Cardiac muscle cell (in vitro differentiated cells and primary cell): ENCODE measurements at regions not wholly inside any gene's neighbourhood (a gene's known extent, or its start where the extent isn't known, plus 50 kb on each side); places are given as distances from the start of the nearest gene placed in this dataset.

ENCODE experiments used
- DNase-seq, 2 donors: peaks; one replicate each; pipeline versions ENCODE4 v3.0.0 to v3.0.0-alpha.2; 2010 to 2017; ENCODE audit warnings: low read depth in 1 of 2, low spot score in 1 of 2
- H3K27ac ChIP-seq: fragments of 200-600 bp; sonication (generic); 2 replicates; pipeline ENCODE4 v1.5.1; 2016
- H3K27me3 ChIP-seq: fragments of 200-600 bp; sonication (generic); 2 replicates; pipeline ENCODE4 v1.6.0; 2016; ENCODE audit warnings: control low read depth
- H3K36me3 ChIP-seq: fragments of 200-600 bp; sonication (generic); 2 replicates; pipeline ENCODE4 v1.5.1; 2016; ENCODE audit warnings: control low read depth
- H3K4me1 ChIP-seq: fragments of 200-600 bp; sonication (generic); 2 replicates; pipeline ENCODE4 v1.8.1; 2017; ENCODE audit warnings: low read depth, mild to moderate bottlenecking, mixed run types
- H3K4me3 ChIP-seq: fragments of 200-600 bp; sonication (generic); 2 replicates; pipeline ENCODE4 v1.5.1; 2016; ENCODE audit warnings: mild to moderate bottlenecking
- H3K9me3 ChIP-seq: fragments of 200-600 bp; sonication (generic); 2 replicates; pipeline ENCODE4 v1.5.1; 2017; ENCODE audit warnings: low read depth, mild to moderate bottlenecking, control low read depth
- CTCF ChIP-seq: IDR thresholded peaks from 2 replicates; pipeline ENCODE4 v1.5.1; 2012; ENCODE audit warnings: low read depth, mild to moderate bottlenecking, low read length

DNA sequence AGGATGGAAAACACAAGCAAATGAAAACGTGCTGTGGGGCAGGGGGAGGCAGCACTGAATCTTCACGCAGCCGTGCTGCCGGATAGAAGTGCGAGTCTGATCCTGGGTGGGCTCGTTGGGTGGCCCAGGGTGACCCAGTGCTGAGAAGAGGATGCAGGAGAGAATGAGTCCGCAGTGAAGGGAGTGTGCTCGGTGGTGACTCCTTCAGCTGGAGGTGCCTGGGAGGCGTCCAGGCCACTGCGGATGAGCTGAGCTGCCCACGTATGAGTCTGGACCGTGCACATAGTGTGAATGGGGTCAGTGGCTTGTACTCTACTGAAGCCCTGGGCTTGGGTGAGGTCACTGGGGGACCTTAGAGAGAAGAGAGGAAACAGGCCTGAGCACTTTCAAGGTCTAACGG, 190.0 kb upstream of the MGMT start:
- Histone ChIP-seq H3K9me3 (no peaks in the 10 kb centered on the region), H3K27ac (no peak overlapping the region), H3K4me1 (no peaks in the 10 kb centered on the region), H3K27me3 (no peaks in the 10 kb centered on the region), H3K4me3 (no peak overlapping the region), H3K36me3 (no peaks in the 10 kb centered on the region)
- TF ChIP-seq CTCF, result no peak
- DNase-seq, result no peak

DNA sequence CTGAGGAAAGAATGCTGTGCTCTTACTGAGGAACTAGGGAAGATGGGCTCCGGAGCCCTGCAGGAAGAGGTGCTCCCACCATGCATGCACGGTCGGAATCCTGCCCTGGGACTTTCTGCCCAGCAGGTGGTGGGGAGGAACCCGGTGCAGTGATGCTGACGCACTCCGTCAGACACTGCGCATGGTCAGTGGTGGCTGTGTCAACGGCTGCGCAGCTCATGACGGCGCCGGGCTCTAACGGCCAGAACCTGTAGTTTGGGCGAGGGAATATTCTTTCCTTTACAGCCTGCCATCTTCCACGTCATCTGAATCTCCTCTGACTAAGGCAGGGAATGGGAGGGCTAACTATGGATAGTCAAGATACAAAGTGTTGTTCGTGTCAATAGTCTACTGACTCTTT, 189.2 kb upstream of the MGMT start:
- no peaks in the 10 kb centered on the region for H3K9me3 ChIP-seq
- H3K4me1 ChIP-seq, result no peaks in the 10 kb centered on the region

DNA sequence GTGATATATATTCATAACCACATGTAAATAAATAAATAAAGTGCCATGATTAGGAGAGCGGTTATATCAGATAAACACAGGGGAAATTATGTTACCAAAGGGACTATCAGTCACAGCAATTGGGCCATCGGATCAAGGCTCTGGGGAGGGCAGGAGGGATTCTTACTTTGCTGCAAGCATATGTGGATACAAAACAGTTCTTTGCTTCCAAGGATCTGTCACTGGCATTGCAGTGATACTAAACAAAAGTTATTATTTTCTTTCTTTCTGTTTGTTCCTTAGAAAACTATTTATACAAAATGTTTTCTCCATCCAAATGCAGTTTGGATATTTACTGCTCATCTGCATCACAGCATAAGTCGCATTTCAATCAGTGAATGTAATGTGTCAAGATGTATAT, 188.4 kb upstream of the MGMT start:
- DNase-seq, result no peak
- Histone ChIP-seq H3K4me3 (no peak overlapping the region), H3K36me3 (no peaks in the 10 kb centered on the region), H3K27ac (no peak overlapping the region), H3K27me3 (no peaks in the 10 kb centered on the region), H3K9me3 (no peaks in the 10 kb centered on the region), H3K4me1 (no peaks in the 10 kb centered on the region)
- TF ChIP-seq CTCF, result no peak

More for the DNA sequence above, 189.2 kb upstream of the MGMT start:
- H3K36me3 ChIP-seq, result no peaks in the 10 kb centered on the region
- no peak for TF ChIP-seq CTCF
- H3K27ac ChIP-seq, result no peak overlapping the region
- no peak for DNase-seq
- H3K27me3 ChIP-seq, result no peaks in the 10 kb centered on the region
- no peak overlapping the region for H3K4me3 ChIP-seq

DNA sequence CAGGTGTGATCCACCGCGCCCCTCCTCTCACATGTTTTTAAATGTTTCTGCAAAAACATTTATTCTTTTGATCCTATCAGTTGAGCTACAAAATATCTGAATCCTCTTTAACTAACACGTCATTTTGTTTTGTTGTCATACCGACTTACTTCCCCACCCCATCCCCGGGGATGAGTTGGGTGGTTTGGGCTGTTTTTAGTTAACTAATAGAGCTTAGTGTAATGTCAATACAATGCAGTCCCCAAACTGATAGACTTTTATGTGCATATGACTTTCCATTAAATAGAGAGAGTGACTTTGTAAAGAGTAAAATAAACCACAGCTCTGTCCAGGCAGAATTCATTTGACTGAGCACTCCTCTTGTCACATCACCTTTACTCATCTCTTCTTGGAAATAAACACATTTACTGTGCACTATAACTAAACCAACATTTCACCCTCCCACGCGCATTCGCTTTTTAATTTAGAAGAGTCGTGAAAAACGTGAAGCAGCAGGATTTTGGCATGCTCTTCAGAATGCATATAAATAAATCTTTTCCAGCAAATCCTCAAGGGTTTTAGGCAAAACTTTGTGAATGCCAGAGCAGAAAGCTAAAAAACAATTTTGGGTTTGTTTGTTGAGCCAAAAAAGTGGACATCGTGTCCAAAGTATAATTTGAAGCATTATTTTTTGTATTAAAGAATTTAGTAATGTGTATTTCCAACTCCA, 187.4 kb upstream of the MGMT start:
- no peaks in the 10 kb centered on the region for H3K36me3 ChIP-seq
- no peak for DNase-seq
- TF ChIP-seq CTCF, result no peak
- no peaks in the 10 kb centered on the region for H3K27me3 ChIP-seq
- H3K27ac ChIP-seq, result no peak overlapping the region
- H3K9me3 ChIP-seq, result no peaks in the 10 kb centered on the region
- no peaks in the 10 kb centered on the region for H3K4me1 ChIP-seq
- no peak overlapping the region for H3K4me3 ChIP-seq

DNA sequence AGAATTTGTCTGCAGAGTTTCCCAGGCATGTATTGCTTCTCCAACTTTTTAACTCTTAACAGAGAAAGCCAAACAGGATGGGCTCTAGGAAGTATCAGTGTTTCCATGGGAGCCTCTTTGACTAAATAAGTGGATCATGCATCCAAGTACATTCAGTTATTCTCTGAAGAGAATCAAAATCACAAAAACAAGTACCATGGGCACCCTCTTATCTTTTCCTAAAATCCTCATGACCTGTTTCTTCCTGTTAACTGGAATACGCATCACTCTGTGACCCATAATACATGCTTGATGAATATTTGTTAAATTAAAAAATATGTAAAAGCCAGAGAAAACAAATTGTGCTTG, 186.9 kb upstream of the MGMT start:
- H3K27ac ChIP-seq, result no peak overlapping the region
- no peak overlapping the region for H3K4me3 ChIP-seq
- H3K4me1 ChIP-seq, result no peaks in the 10 kb centered on the region
- no peaks in the 10 kb centered on the region for H3K27me3 ChIP-seq
- no peak for TF ChIP-seq CTCF
- H3K9me3 ChIP-seq, result no peaks in the 10 kb centered on the region
- no peak for DNase-seq
- no peaks in the 10 kb centered on the region for H3K36me3 ChIP-seq
